ENCODE measurements at regions not wholly inside any gene's neighbourhood (a gene's known extent, or its start where the extent isn't known, plus 50 kb on each side); places are given as distances from the start of the nearest gene placed in this dataset.

DNA sequence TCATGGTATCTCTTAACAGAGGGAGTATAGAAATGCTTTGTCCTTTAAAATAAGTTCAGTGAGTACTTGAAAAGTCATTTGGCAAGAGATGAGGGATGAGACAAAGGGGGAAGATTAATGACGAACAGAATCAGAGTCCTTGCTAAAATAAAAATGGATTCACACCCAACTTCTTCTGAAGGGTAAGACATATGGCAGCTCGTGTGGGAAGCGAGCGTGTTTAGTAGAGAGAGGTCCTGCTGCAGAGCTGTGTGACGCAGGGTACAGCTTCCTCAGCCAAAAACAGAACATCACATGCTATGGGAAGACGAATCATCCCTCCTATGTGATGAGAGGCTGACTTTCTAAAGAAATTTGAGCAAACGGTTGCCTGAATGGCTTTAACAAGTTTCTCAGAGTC, 158.5 kb upstream of the LMO4 start:
- Mint-ChIP-seq H3K27me3 (ENCODE audit: insufficient read depth, low read depth, poor library complexity) (peaks cover 6% of the 10 kb centered on the region), H3K4me3 (no peak overlapping the region), H3K4me1 (peaks cover 10% of the 10 kb centered on the region; the same call in 2 of the 3 replicates), H3K9me3 (no peaks in the 10 kb centered on the region), H3K27ac (no peak overlapping the region), H3K36me3 (ENCODE audit: low read depth) (no peaks in the 10 kb centered on the region)
- no peaks in the 10 kb centered on the region for H3K36me3 ChIP-seq (ENCODE audit: insufficient read depth)
- no peaks in the 10 kb centered on the region for H4K20me1 ChIP-seq (replicated peaks; ENCODE audit: insufficient read depth)
- 0 out of 2 replicates have a peak, but pooled peaks cover 6% of the 10 kb centered on the region for H3K9me2 ChIP-seq (ENCODE audit: insufficient read depth)
- DNase-seq (ENCODE audit: low spot score): no peak
- ATAC-seq: no peak
- no peak for TF ChIP-seq NANOG (IDR thresholded peaks at IDR 0.05; ENCODE audit: borderline replicate concordance)
- no peak for TF ChIP-seq POLR2AphosphoS5 (IDR thresholded peaks at IDR 0.05; ENCODE audit: low read depth)
- no peak for TF ChIP-seq EZH2phosphoT487 (IDR thresholded peaks at IDR 0.05; ENCODE audit: unreplicated experiment)
- TF ChIP-seq JUNB (IDR thresholded peaks at IDR 0.05; ENCODE audit: unreplicated experiment): no peak
- TF ChIP-seq, protein P1, sequence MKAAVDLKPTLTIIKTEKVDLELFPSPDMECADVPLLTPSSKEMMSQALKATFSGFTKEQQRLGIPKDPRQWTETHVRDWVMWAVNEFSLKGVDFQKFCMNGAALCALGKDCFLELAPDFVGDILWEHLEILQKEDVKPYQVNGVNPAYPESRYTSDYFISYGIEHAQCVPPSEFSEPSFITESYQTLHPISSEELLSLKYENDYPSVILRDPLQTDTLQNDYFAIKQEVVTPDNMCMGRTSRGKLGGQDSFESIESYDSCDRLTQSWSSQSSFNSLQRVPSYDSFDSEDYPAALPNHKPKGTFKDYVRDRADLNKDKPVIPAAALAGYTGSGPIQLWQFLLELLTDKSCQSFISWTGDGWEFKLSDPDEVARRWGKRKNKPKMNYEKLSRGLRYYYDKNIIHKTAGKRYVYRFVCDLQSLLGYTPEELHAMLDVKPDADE (IDR thresholded peaks at IDR 0.05): no peak
- no peak for TF ChIP-seq EZH2 (IDR thresholded peaks at IDR 0.05; ENCODE audit: low read depth, unreplicated experiment)
- TF ChIP-seq STAT1 (IDR thresholded peaks at IDR 0.05; ENCODE audit: unreplicated experiment): no peak
- TF ChIP-seq, protein P2, sequence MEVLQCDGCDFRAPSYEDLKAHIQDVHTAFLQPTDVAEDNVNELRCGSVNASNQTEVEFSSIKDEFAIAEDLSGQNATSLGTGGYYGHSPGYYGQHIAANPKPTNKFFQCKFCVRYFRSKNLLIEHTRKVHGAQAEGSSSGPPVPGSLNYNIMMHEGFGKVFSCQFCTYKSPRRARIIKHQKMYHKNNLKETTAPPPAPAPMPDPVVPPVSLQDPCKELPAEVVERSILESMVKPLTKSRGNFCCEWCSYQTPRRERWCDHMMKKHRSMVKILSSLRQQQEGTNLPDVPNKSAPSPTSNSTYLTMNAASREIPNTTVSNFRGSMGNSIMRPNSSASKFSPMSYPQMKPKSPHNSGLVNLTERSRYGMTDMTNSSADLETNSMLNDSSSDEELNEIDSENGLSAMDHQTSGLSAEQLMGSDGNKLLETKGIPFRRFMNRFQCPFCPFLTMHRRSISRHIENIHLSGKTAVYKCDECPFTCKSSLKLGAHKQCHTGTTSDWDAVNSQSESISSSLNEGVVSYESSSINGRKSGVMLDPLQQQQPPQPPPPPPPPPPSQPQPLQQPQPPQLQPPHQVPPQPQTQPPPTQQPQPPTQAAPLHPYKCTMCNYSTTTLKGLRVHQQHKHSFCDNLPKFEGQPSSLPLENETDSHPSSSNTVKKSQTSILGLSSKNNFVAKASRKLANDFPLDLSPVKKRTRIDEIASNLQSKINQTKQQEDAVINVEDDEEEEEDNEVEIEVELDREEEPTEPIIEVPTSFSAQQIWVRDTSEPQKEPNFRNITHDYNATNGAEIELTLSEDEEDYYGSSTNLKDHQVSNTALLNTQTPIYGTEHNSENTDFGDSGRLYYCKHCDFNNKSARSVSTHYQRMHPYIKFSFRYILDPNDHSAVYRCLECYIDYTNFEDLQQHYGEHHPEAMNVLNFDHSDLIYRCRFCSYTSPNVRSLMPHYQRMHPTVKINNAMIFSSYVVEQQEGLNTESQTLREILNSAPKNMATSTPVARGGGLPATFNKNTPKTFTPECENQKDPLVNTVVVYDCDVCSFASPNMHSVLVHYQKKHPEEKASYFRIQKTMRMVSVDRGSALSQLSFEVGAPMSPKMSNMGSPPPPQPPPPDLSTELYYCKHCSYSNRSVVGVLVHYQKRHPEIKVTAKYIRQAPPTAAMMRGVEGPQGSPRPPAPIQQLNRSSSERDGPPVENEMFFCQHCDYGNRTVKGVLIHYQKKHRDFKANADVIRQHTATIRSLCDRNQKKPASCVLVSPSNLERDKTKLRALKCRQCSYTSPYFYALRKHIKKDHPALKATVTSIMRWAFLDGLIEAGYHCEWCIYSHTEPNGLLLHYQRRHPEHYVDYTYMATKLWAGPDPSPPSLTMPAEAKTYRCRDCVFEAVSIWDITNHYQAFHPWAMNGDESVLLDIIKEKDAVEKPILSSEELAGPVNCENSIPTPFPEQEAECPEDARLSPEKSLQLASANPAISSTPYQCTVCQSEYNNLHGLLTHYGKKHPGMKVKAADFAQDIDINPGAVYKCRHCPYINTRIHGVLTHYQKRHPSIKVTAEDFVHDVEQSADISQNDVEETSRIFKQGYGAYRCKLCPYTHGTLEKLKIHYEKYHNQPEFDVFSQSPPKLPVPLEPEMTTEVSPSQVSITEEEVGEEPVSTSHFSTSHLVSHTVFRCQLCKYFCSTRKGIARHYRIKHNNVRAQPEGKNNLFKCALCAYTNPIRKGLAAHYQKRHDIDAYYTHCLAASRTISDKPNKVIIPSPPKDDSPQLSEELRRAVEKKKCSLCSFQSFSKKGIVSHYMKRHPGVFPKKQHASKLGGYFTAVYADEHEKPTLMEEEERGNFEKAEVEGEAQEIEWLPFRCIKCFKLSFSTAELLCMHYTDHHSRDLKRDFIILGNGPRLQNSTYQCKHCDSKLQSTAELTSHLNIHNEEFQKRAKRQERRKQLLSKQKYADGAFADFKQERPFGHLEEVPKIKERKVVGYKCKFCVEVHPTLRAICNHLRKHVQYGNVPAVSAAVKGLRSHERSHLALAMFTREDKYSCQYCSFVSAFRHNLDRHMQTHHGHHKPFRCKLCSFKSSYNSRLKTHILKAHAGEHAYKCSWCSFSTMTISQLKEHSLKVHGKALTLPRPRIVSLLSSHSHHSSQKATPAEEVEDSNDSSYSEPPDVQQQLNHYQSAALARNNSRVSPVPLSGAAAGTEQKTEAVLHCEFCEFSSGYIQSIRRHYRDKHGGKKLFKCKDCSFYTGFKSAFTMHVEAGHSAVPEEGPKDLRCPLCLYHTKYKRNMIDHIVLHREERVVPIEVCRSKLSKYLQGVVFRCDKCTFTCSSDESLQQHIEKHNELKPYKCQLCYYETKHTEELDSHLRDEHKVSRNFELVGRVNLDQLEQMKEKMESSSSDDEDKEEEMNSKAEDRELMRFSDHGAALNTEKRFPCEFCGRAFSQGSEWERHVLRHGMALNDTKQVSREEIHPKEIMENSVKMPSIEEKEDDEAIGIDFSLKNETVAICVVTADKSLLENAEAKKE (CRISPR knock-in tag; IDR thresholded peaks at IDR 0.05): no peak
- TF ChIP-seq, protein P3, sequence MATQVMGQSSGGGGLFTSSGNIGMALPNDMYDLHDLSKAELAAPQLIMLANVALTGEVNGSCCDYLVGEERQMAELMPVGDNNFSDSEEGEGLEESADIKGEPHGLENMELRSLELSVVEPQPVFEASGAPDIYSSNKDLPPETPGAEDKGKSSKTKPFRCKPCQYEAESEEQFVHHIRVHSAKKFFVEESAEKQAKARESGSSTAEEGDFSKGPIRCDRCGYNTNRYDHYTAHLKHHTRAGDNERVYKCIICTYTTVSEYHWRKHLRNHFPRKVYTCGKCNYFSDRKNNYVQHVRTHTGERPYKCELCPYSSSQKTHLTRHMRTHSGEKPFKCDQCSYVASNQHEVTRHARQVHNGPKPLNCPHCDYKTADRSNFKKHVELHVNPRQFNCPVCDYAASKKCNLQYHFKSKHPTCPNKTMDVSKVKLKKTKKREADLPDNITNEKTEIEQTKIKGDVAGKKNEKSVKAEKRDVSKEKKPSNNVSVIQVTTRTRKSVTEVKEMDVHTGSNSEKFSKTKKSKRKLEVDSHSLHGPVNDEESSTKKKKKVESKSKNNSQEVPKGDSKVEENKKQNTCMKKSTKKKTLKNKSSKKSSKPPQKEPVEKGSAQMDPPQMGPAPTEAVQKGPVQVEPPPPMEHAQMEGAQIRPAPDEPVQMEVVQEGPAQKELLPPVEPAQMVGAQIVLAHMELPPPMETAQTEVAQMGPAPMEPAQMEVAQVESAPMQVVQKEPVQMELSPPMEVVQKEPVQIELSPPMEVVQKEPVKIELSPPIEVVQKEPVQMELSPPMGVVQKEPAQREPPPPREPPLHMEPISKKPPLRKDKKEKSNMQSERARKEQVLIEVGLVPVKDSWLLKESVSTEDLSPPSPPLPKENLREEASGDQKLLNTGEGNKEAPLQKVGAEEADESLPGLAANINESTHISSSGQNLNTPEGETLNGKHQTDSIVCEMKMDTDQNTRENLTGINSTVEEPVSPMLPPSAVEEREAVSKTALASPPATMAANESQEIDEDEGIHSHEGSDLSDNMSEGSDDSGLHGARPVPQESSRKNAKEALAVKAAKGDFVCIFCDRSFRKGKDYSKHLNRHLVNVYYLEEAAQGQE (IDR thresholded peaks at IDR 0.05; ENCODE audit: unreplicated experiment): no peak
- TF ChIP-seq, protein P4, sequence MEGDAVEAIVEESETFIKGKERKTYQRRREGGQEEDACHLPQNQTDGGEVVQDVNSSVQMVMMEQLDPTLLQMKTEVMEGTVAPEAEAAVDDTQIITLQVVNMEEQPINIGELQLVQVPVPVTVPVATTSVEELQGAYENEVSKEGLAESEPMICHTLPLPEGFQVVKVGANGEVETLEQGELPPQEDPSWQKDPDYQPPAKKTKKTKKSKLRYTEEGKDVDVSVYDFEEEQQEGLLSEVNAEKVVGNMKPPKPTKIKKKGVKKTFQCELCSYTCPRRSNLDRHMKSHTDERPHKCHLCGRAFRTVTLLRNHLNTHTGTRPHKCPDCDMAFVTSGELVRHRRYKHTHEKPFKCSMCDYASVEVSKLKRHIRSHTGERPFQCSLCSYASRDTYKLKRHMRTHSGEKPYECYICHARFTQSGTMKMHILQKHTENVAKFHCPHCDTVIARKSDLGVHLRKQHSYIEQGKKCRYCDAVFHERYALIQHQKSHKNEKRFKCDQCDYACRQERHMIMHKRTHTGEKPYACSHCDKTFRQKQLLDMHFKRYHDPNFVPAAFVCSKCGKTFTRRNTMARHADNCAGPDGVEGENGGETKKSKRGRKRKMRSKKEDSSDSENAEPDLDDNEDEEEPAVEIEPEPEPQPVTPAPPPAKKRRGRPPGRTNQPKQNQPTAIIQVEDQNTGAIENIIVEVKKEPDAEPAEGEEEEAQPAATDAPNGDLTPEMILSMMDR (conservative IDR thresholded peaks at IDR 0.05; ENCODE audit: low read depth in 2 of 2): no peak
- TF ChIP-seq ZNF331 (CRISPR knock-in tag; IDR thresholded peaks at IDR 0.05; ENCODE audit: low read depth): no peak
- no peak for TF ChIP-seq CREB1 (CRISPR knock-in tag; IDR thresholded peaks at IDR 0.05; ENCODE audit: low read depth)
- no peak for TF ChIP-seq ZNF114 (CRISPR knock-in tag; IDR thresholded peaks at IDR 0.05)
- H3K27me3 ChIP-seq (ENCODE audit: insufficient read depth): no peaks in the 10 kb centered on the region
- H2AFZ ChIP-seq: no peak overlapping the region
- no peak overlapping the region for H3K4me2 ChIP-seq
- H3K79me2 ChIP-seq (replicated peaks; ENCODE audit: insufficient read depth): no peaks in the 10 kb centered on the region
- H3K4me3 ChIP-seq: no peak overlapping the region
- H3F3A ChIP-seq (replicated peaks; ENCODE audit: low read depth): no peaks in the 10 kb centered on the region
- no peaks in the 10 kb centered on the region; the same call in 1 of the 2 replicates for H3K4me1 ChIP-seq (ENCODE audit: insufficient read depth)
- H3K27ac ChIP-seq (ENCODE audit: low read depth): no peak overlapping the region

All from GM23338 (cell line).